HTR-8/SVneo (cell line): ENCODE measurements at regions not wholly inside any gene's neighbourhood (a gene's known extent, or its start where the extent isn't known, plus 50 kb on each side); places are given as distances from the start of the nearest gene placed in this dataset.
A peak's percentile ranks its signal among the peaks of the same experiment; 100 is the strongest.
"Not testable (repeated sequence)": the region's sequence is repeated elsewhere in the genome, so short reads cannot be mapped to it uniquely, and the experiment has no call there.

Experiments used
- DNase-seq: peaks from one replicate; pipeline ENCODE4 v3.0.0; 2011; ENCODE audit warnings: low spot score, mixed read lengths; ENCODE audit not compliant: insufficient read length
- FAIRE-seq: peaks from 2 replicates; lab custom pipeline; 2011; peaks lifted over from hg19 to GRCh38; lab: Jason Lieb, UNC

GRCh38 chr1:181250038-181250437 is 161.5 kb downstream of the IER5 start:
- DNase-seq, result no peak
- no peak for FAIRE-seq

- DNase-seq (peak; percentile 12), FAIRE-seq (no peak)
Measured at GRCh38 chr1:181251001-181251712, 162.7 kb downstream of the IER5 start.

- DNase-seq (no peak), FAIRE-seq (no peak)
Measured at GRCh38 chr1:181251713-181252075, 163.2 kb downstream of the IER5 start.

GRCh38 chr1:181253601-181254000 is 165.1 kb downstream of the IER5 start:
- DNase-seq, FAIRE-seq: not testable (repeated sequence)

GRCh38 chr1:181255270-181255929 is 166.9 kb downstream of the IER5 start:
- FAIRE-seq, result peak; percentile 86
- peak; percentile 81 for DNase-seq

- DNase-seq (no peak), FAIRE-seq (no peak)
Measured at GRCh38 chr1:181257117-181257516, 168.6 kb downstream of the IER5 start.

GRCh38 chr1:181259026-181259745 is 170.7 kb downstream of the IER5 start:
- DNase-seq (no peak), FAIRE-seq (no peak)

GRCh38 chr1:181260271-181260670 is 171.8 kb downstream of the IER5 start:
- no peak for FAIRE-seq

GRCh38 chr1:181260994-181261393 is 172.5 kb downstream of the IER5 start:
- DNase-seq (no peak), FAIRE-seq (no peak)

More at GRCh38 chr1:181260271-181260670, 171.8 kb downstream of the IER5 start:
- DNase-seq, result no peak

GRCh38 chr1:181262069-181262468 is 173.6 kb downstream of the IER5 start:
- no peak for DNase-seq
- no peak for FAIRE-seq

GRCh38 chr1:181263444-181263843 is 174.9 kb downstream of the IER5 start:
- no peak for FAIRE-seq
- DNase-seq, result no peak

- DNase-seq (no peak), FAIRE-seq (no peak)
Measured at GRCh38 chr1:181264821-181265220, 176.3 kb downstream of the IER5 start.

GRCh38 chr1:181284978-181285377 is 196.5 kb downstream of the IER5 start:
- FAIRE-seq (no peak), DNase-seq (no peak)

GRCh38 chr1:181295217-181295616 is 188.1 kb upstream of the CACNA1E start:
- no peak for DNase-seq
- no peak for FAIRE-seq

GRCh38 chr1:181296180-181296579 is 187.1 kb upstream of the CACNA1E start:
- no peak for FAIRE-seq
- DNase-seq, result no peak

GRCh38 chr1:181308098-181308497 is 175.2 kb upstream of the CACNA1E start:
- FAIRE-seq (no peak), DNase-seq (no peak)

GRCh38 chr1:181310560-181310959 is 172.8 kb upstream of the CACNA1E start:
- FAIRE-seq, result no peak
- DNase-seq, result no peak

GRCh38 chr1:181312946-181313345 is 170.4 kb upstream of the CACNA1E start:
- no peak for DNase-seq
- FAIRE-seq, result no peak

- FAIRE-seq (no peak), DNase-seq (no peak)
Measured at GRCh38 chr1:181313466-181313865, 169.9 kb upstream of the CACNA1E start.

- DNase-seq (no peak), FAIRE-seq (no peak)
Measured at GRCh38 chr1:181314010-181314409, 169.3 kb upstream of the CACNA1E start.

GRCh38 chr1:181314959-181315358 is 168.4 kb upstream of the CACNA1E start:
- no peak for DNase-seq
- no peak for FAIRE-seq
